DND-41 (cell line): ENCODE measurements at regions not wholly inside any gene's neighbourhood (a gene's known extent, or its start where the extent isn't known, plus 50 kb on each side); places are given as distances from the start of the nearest gene placed in this dataset.

Experiments
- ATAC-seq: fragments of 200-7000 bp; cut with Tn5 transposase; 3 replicates; pipeline ENCODE4 v1.9.1; 2021; ENCODE audit warnings: low read depth; ENCODE audit not compliant: insufficient read depth
- DNase-seq: peaks from one replicate; pipeline ENCODE4 v3.0.0-alpha.2; 2020
- H2AFZ ChIP-seq: 2 replicates; pipeline ENCODE4 v1.6.0; 2012; ENCODE audit warnings: low read depth, low read length
- H3K27ac ChIP-seq: 2 replicates; pipeline ENCODE4 v1.5.1; 2012; ENCODE audit warnings: low read length, inconsistent platforms
- H3K27me3 ChIP-seq: fragments of 200-600 bp; sonication (generic); 2 replicates; pipeline ENCODE4 v1.6.0; 2012; ENCODE audit warnings: low read length, mild to moderate bottlenecking, inconsistent platforms; ENCODE audit not compliant: insufficient read depth, poor library complexity
- H3K36me3 ChIP-seq: 2 replicates; pipeline ENCODE4 v1.5.1; 2012; ENCODE audit warnings: low read length, inconsistent platforms; ENCODE audit not compliant: insufficient read depth
- H3K4me1 ChIP-seq: 2 replicates; pipeline ENCODE4 v1.5.1; 2012; ENCODE audit warnings: mild to moderate bottlenecking, low read length; ENCODE audit not compliant: insufficient read depth
- H3K4me2 ChIP-seq: 2 replicates; pipeline ENCODE4 v1.6.0; 2012; ENCODE audit warnings: mild to moderate bottlenecking, moderate library complexity, low read length, inconsistent platforms; ENCODE audit not compliant: insufficient read depth
- H3K4me3 ChIP-seq, 2 experiments: fragments of 200-600 bp in 1 of 2; shearing (Covaris generic) in 1 of 2; 2 replicates each; pipeline ENCODE4 v1.5.1; 2012 to 2016; ENCODE audit warnings: inconsistent platforms in 2 of 2, low read length in 2 of 2, mild to moderate bottlenecking in 2 of 2, low read depth in 1 of 2, moderate library complexity in 1 of 2
- H3K79me2 ChIP-seq: 2 replicates; pipeline ENCODE4 v1.6.0; 2012; ENCODE audit warnings: low read length, inconsistent platforms; ENCODE audit not compliant: insufficient read depth
- H3K9ac ChIP-seq: 2 replicates; pipeline ENCODE4 v1.6.0; 2012; ENCODE audit warnings: low read depth, mild to moderate bottlenecking, inconsistent platforms, low read length, moderate library complexity
- H3K9me3 ChIP-seq: 2 replicates; pipeline ENCODE4 v1.5.1; 2012; ENCODE audit warnings: low read length, moderate library complexity, mild to moderate bottlenecking, inconsistent platforms; ENCODE audit not compliant: insufficient read depth, severe bottlenecking
- H4K20me1 ChIP-seq: 2 replicates; pipeline ENCODE4 v1.6.0; 2012; ENCODE audit warnings: low read length; ENCODE audit not compliant: insufficient read depth
- CTCF ChIP-seq: IDR thresholded peaks from 2 replicates; pipeline ENCODE4 v1.5.1; 2012; ENCODE audit warnings: borderline replicate concordance, low read length, moderate library complexity, mild to moderate bottlenecking; ENCODE audit not compliant: poor library complexity, severe bottlenecking; ENCODE audit errors: extremely low read depth
- EZH2 ChIP-seq: IDR thresholded peaks from 3 replicates; pipeline ENCODE4 v1.6.1; 2012; ENCODE audit warnings: borderline replicate concordance, low read depth, mild to moderate bottlenecking, moderate library complexity, low read length, inconsistent platforms; ENCODE audit not compliant: severe bottlenecking

DNA sequence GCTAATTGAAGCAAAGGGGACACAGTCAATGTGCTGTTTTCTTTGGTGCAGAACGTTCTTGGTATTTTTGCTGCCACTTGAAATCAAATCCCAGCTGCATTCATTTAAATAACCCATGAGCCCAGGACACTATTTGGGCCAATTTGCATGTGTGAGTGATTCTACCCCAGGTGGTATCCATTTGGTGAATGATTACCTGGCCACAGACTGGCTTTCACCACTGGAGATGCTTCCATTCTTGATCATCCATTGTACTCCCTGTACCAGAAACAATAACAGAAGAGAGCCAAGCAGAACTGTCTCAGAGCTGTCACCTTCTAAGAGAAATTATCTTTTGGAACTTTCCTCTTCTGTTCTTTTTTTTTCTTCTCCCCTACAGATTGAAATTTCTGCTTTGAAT lies 139.7 kb upstream of the RARB start:
- no peaks in the 10 kb centered on the region for H3K9me3 ChIP-seq
- no peak overlapping the region for H3K4me2 ChIP-seq
- no peak for ATAC-seq

GRCh38 chr3:25289156-25289555 lies 138.9 kb upstream of the RARB start:
- H3K4me3 ChIP-seq, result no peak overlapping the region
- no peak overlapping the region for H3K4me2 ChIP-seq
- ATAC-seq, result no peak
- H3K9me3 ChIP-seq, result no peaks in the 10 kb centered on the region
- H3K27ac ChIP-seq, result no peak overlapping the region
- H3K36me3 ChIP-seq, result no peaks in the 10 kb centered on the region
- peaks cover 33% of the 10 kb centered on the region for H3K4me1 ChIP-seq
- H3K79me2 ChIP-seq, result no peaks in the 10 kb centered on the region
- H4K20me1 ChIP-seq, result no peaks in the 10 kb centered on the region
- no peak overlapping the region for H3K9ac ChIP-seq
- H2AFZ ChIP-seq, result no peak overlapping the region
- H3K27me3 ChIP-seq, result no peaks in the 10 kb centered on the region
- TF ChIP-seq CTCF (no peak), EZH2 (no peak)
- DNase-seq, result no peak

More for the DNA sequence above, 139.7 kb upstream of the RARB start:
- Histone ChIP-seq H3K27me3 (no peaks in the 10 kb centered on the region), H4K20me1 (no peaks in the 10 kb centered on the region), H3K79me2 (no peaks in the 10 kb centered on the region), H3K4me1 (peaks cover 26% of the 10 kb centered on the region), H3K9ac (no peak overlapping the region), H3K27ac (no peak overlapping the region), H3K36me3 (no peaks in the 10 kb centered on the region), H3K4me3 (no peak overlapping the region), H2AFZ (no peak overlapping the region)
- no peak for TF ChIP-seq CTCF
- TF ChIP-seq EZH2, result no peak
- no peak for DNase-seq

- H3K9ac ChIP-seq, result no peak overlapping the region
- H3K4me1 ChIP-seq, result peaks cover 38% of the 10 kb centered on the region
- H3K9me3 ChIP-seq, result no peaks in the 10 kb centered on the region
- no peaks in the 10 kb centered on the region for H4K20me1 ChIP-seq
- no peak overlapping the region for H3K4me2 ChIP-seq
- no peak overlapping the region for H2AFZ ChIP-seq
- ATAC-seq (no peak), DNase-seq (no peak)
- no peak overlapping the region for H3K4me3 ChIP-seq
- TF ChIP-seq CTCF, result no peak
- TF ChIP-seq EZH2, result no peak
- no peaks in the 10 kb centered on the region for H3K27me3 ChIP-seq
- H3K79me2 ChIP-seq, result no peaks in the 10 kb centered on the region
- no peaks in the 10 kb centered on the region for H3K36me3 ChIP-seq
- no peak overlapping the region for H3K27ac ChIP-seq
Observed at GRCh38 chr3:25289663-25290062, 138.4 kb upstream of the RARB start.

DNA sequence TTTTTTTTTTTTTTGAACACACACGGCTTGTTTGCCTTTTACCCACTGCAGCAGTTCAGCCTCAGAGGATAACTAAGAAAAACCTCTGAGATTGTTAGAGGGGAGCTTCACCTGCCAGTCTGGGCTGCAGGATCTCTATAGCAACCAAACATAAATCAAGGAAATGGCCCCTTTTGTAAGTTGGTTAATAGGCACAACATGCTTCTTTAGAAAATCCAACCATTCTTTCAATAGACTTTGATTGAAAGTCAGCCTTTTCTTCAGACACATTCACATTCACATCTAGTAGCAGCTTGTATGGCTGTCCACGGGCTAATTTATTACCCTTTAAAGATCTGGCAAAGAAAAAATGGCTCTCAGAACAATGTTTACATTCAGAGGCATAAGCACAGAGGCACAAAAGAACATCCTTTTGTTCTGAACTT lies 136.6 kb upstream of the RARB start:
- Histone ChIP-seq H3K9me3 (no peaks in the 10 kb centered on the region), H3K79me2 (no peaks in the 10 kb centered on the region), H4K20me1 (no peaks in the 10 kb centered on the region), H3K4me2 (no peak overlapping the region), H2AFZ (no peak overlapping the region), H3K36me3 (no peaks in the 10 kb centered on the region), H3K9ac (no peak overlapping the region), H3K27me3 (no peaks in the 10 kb centered on the region), H3K27ac (no peak overlapping the region), H3K4me3 (no peak overlapping the region), H3K4me1 (peaks cover 45% of the 10 kb centered on the region)
- peak; percentile 26 for DNase-seq
- TF ChIP-seq EZH2 (no peak), CTCF (no peak)
- peak; percentile 48; the same call in 1 of the 3 replicates for ATAC-seq
